Astrocyte (in vitro differentiated cells and primary cell): ENCODE measurements at regions not wholly inside any gene's neighbourhood (a gene's known extent, or its start where the extent isn't known, plus 50 kb on each side); places are given as distances from the start of the nearest gene placed in this dataset.
"Not testable (repeated sequence)": the region's sequence is repeated elsewhere in the genome, so short reads cannot be mapped to it uniquely, and the experiment has no call there.

Experiments used
- EZH2 ChIP-seq: IDR thresholded peaks from 2 replicates; pipeline ENCODE4 v1.6.1; 2012; ENCODE audit warnings: mild to moderate bottlenecking, low read length, inconsistent platforms; ENCODE audit not compliant: insufficient read depth
- TF ChIP-seq, protein P1 (sequence below): IDR thresholded peaks from 2 replicates; pipeline ENCODE4 v1.5.1; 2011; ENCODE audit warnings: low read depth, mild to moderate bottlenecking, inconsistent platforms, low read length, moderate library complexity; ENCODE audit not compliant: insufficient read depth

DNA sequence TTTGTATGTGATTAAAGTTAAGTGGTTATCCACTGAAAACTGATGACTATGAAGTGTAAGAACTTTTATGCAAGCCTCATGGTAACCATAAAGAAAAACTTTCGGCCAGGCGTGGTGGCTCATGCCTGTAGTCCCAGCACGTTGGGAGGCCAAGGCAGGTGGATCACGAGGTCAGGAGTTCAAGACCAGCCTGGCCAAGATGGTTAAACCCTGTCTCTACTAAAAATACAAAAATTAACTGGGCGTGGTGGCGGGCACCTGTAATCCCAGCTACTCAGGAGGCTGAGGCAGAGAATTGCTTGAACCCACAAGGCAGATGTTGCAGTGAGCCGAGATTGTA is 89.0 kb downstream of the TNFRSF13B start:
- TF ChIP-seq, protein P1, sequence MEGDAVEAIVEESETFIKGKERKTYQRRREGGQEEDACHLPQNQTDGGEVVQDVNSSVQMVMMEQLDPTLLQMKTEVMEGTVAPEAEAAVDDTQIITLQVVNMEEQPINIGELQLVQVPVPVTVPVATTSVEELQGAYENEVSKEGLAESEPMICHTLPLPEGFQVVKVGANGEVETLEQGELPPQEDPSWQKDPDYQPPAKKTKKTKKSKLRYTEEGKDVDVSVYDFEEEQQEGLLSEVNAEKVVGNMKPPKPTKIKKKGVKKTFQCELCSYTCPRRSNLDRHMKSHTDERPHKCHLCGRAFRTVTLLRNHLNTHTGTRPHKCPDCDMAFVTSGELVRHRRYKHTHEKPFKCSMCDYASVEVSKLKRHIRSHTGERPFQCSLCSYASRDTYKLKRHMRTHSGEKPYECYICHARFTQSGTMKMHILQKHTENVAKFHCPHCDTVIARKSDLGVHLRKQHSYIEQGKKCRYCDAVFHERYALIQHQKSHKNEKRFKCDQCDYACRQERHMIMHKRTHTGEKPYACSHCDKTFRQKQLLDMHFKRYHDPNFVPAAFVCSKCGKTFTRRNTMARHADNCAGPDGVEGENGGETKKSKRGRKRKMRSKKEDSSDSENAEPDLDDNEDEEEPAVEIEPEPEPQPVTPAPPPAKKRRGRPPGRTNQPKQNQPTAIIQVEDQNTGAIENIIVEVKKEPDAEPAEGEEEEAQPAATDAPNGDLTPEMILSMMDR: not testable (repeated sequence)
- TF ChIP-seq EZH2: not testable (repeated sequence)
